ENCODE measurements at regions not wholly inside any gene's neighbourhood (a gene's known extent, or its start where the extent isn't known, plus 50 kb on each side); places are given as distances from the start of the nearest gene placed in this dataset.

GRCh38 chrX:7638078-7638710, 204.8 kb upstream of the VCX start:
- no peaks in the 10 kb centered on the region for H3K4me1 ChIP-seq
- intact Hi-C loops (cut with DNase I) = no loop called here
- H3K36me3 ChIP-seq (replicated peaks in 1 of 2; ENCODE audit: insufficient read depth in 1 of 2, low read depth in 2 of 2) = no peaks in the 10 kb centered on the region
- DNase-seq (no peak), ATAC-seq (no peak)
- no peak overlapping the region for H3K4me3 ChIP-seq
- no peaks in the 10 kb centered on the region for H3K9me3 ChIP-seq
- no peak overlapping the region for H3K27ac ChIP-seq
- TF ChIP-seq POLR2A (IDR thresholded peaks at IDR 0.05) (no peak), CTCF (IDR thresholded peaks at IDR 0.05) (no peak)
- WGBS, 2 donors = 78 to 84% methylated on average over 7 of the region's 7 CpGs
- no peaks in the 10 kb centered on the region for H3K27me3 ChIP-seq

- Histone ChIP-seq H3K9me3 (no peaks in the 10 kb centered on the region), H3K4me1 (no peaks in the 10 kb centered on the region), H3K36me3 (replicated peaks in 1 of 2; ENCODE audit: insufficient read depth in 1 of 2, low read depth in 2 of 2) (no peaks in the 10 kb centered on the region), H3K27ac (no peak overlapping the region), H3K27me3 (no peaks in the 10 kb centered on the region), H3K4me3 (no peak overlapping the region)
- DNase-seq (no peak), ATAC-seq (no peak)
- TF ChIP-seq POLR2A (IDR thresholded peaks at IDR 0.05) (no peak), CTCF (IDR thresholded peaks at IDR 0.05) (no peak)
- intact Hi-C loops (cut with DNase I) = no loop called here
- WGBS, 2 donors = 53 to 70% methylated on average over 3 of the region's 3 CpGs
Measured at GRCh38 chrX:7637066-7637465, 205.9 kb upstream of the VCX start.

GRCh38 chrX:7635604-7636003, 207.4 kb upstream of the VCX start:
- Histone ChIP-seq H3K27ac (no peak overlapping the region), H3K4me3 (no peak overlapping the region), H3K9me3 (no peaks in the 10 kb centered on the region), H3K4me1 (no peaks in the 10 kb centered on the region), H3K27me3 (no peaks in the 10 kb centered on the region), H3K36me3 (replicated peaks in 1 of 2; ENCODE audit: insufficient read depth in 1 of 2, low read depth in 2 of 2) (no peaks in the 10 kb centered on the region)
- ATAC-seq (no peak), DNase-seq (no peak)
- 72 to 85% methylated on average over 3 of the region's 3 CpGs for WGBS, 2 donors
- TF ChIP-seq CTCF (IDR thresholded peaks at IDR 0.05) (no peak), POLR2A (IDR thresholded peaks at IDR 0.05) (no peak)
- intact Hi-C loops (cut with DNase I) = no loop called here

GRCh38 chrX:7620560-7620959, 222.4 kb upstream of the VCX start:
- H3K9me3 ChIP-seq = no peaks in the 10 kb centered on the region
- H3K27ac ChIP-seq = no peak overlapping the region
- H3K4me1 ChIP-seq = no peaks in the 10 kb centered on the region
- H3K4me3 ChIP-seq = no peak overlapping the region
- no peak for ATAC-seq
- H3K27me3 ChIP-seq = no peaks in the 10 kb centered on the region
- intact Hi-C loops (cut with DNase I) = no loop called here
- 61 to 83% methylated on average over 3 of the region's 3 CpGs for WGBS, 2 donors
- TF ChIP-seq CTCF (IDR thresholded peaks at IDR 0.05) (no peak), POLR2A (IDR thresholded peaks at IDR 0.05) (no peak)
- no peak for DNase-seq
- H3K36me3 ChIP-seq (replicated peaks in 1 of 2; ENCODE audit: insufficient read depth in 1 of 2, low read depth in 2 of 2) = no peaks in the 10 kb centered on the region

- intact Hi-C loops (cut with DNase I) = no loop called here
- Histone ChIP-seq H3K36me3 (replicated peaks in 1 of 2; ENCODE audit: insufficient read depth in 1 of 2, low read depth in 2 of 2) (no peaks in the 10 kb centered on the region), H3K27me3 (no peaks in the 10 kb centered on the region), H3K27ac (no peak overlapping the region), H3K9me3 (no peaks in the 10 kb centered on the region), H3K4me1 (no peaks in the 10 kb centered on the region), H3K4me3 (no peak overlapping the region)
- no peak for ATAC-seq
- 81 to 100% methylated on average over 1 to 3 of the region's 3 CpGs for WGBS, 2 donors
- no peak for DNase-seq
- TF ChIP-seq CTCF (IDR thresholded peaks at IDR 0.05) = no peak
- no peak for TF ChIP-seq POLR2A (IDR thresholded peaks at IDR 0.05)
Measured at GRCh38 chrX:7617994-7618393, 225.0 kb upstream of the VCX start.

Data from body of pancreas (tissue), 4 donors.